ENCODE measurements at regions not wholly inside any gene's neighbourhood (a gene's known extent, or its start where the extent isn't known, plus 50 kb on each side); places are given as distances from the start of the nearest gene placed in this dataset.

DNA sequence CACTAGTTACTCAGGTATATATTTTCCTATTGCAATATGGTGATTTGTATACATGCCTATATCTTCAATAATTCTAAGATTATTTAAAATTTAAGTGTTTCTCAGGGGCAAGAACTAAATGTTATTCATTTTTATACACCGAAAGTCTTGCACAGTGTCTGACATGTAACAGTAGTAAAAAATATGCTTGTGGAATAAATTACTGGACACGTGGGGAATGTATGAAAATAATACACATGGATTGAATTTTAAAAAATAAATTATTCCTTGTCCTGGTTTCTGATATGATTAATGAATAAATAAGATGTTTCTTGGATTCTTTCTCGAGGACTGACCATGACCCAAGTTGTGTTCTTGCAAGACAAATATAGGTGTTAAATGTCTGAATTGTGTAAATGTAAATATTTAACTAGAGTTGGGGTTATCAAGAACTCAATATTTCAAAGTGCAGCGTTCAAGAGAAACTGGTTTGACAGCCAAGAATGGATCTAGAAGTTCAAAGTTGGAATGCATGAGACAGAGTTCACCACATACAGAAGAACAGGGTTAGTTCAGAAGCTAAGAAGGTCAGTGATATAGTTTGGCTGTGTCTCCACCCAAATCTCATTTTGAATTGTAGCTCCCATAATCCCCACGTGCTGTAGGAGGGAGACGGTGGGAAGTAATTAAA lies 142.1 kb upstream of the SPAG17 start:
- H3K4me1 ChIP-seq = peaks cover 0 to 4% (median 0%) of the 10 kb centered on the region in 4 donors
- no peaks in the 10 kb centered on the region for H3K27me3 ChIP-seq
- no peaks in the 10 kb centered on the region for H3K36me3 ChIP-seq
- no peak for DNase-seq
- H3K27ac ChIP-seq = peak overlapping the region in 1 of 4 donors; percentile 35
- H3K4me3 ChIP-seq = no peak overlapping the region
- H3K9me3 ChIP-seq = no peaks in the 10 kb centered on the region
- TF ChIP-seq, protein P1, sequence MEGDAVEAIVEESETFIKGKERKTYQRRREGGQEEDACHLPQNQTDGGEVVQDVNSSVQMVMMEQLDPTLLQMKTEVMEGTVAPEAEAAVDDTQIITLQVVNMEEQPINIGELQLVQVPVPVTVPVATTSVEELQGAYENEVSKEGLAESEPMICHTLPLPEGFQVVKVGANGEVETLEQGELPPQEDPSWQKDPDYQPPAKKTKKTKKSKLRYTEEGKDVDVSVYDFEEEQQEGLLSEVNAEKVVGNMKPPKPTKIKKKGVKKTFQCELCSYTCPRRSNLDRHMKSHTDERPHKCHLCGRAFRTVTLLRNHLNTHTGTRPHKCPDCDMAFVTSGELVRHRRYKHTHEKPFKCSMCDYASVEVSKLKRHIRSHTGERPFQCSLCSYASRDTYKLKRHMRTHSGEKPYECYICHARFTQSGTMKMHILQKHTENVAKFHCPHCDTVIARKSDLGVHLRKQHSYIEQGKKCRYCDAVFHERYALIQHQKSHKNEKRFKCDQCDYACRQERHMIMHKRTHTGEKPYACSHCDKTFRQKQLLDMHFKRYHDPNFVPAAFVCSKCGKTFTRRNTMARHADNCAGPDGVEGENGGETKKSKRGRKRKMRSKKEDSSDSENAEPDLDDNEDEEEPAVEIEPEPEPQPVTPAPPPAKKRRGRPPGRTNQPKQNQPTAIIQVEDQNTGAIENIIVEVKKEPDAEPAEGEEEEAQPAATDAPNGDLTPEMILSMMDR (IDR thresholded peaks at IDR 0.05) = no peak
- TF ChIP-seq POLR2A (IDR thresholded peaks at IDR 0.05) = no peak

DNA sequence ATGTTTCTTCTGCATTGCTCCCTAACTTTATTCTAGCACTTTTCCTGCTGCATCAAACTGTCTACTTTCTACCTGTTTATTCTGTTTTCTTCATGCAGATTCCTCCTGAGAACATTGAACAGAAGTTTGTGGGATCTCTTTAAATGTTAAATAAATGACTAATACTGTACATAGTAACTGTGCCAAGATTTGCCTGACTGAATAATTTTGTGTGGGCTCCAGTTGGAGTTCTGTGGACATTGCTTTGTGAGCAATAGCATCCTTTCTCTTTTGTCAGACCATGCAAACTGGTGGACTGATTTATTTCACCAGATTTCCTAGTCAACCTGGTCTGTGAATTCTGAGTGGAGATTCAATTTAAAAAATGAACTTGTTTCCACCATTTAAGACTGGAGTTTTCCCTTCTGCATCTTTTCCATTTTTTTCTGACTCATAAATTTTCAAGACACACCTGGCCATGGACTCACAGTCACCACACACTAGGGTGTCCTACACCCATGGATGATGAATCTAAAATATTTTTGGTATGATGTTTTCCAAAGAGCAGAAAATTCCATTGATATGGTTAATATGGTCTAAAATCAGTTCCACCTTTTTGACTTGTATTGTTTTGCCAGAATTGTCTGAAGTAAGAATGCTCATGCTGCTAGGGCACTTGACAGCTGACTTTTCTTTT lies 140.7 kb upstream of the SPAG17 start:
- Histone ChIP-seq H3K4me3 (no peak overlapping the region), H3K36me3 (no peaks in the 10 kb centered on the region), H3K27ac (no peak overlapping the region), H3K27me3 (no peaks in the 10 kb centered on the region), H3K9me3 (no peaks in the 10 kb centered on the region), H3K4me1 (peaks cover 0 to 9% (median 0%) of the 10 kb centered on the region in 4 donors)
- no peak for TF ChIP-seq POLR2A (IDR thresholded peaks at IDR 0.05)
- TF ChIP-seq, protein P1 (IDR thresholded peaks at IDR 0.05) = no peak
- DNase-seq = no peak

DNA sequence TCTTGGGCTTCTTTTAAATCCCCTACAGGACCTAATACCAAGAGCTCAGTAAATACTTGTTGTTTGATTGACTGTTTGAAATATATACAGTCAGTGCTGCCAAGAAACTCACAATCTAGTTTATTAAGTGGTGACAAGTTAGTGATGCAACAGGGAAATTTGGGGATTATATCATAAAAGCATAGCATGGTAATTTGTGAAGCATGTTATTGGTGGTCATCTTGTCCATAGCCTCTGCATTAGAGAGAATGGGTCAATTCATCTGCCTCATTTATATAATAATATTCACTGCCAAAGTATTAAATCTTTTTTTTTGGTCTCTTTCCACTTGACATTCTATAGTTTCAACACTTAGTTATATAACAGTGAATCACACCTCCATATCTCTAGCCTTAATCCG lies 138.2 kb upstream of the SPAG17 start:
- no peaks in the 10 kb centered on the region for H3K27me3 ChIP-seq
- H3K36me3 ChIP-seq = no peaks in the 10 kb centered on the region
- H3K27ac ChIP-seq = no peak overlapping the region
- H3K4me3 ChIP-seq = no peak overlapping the region
- H3K9me3 ChIP-seq = no peaks in the 10 kb centered on the region
- DNase-seq = no peak
- peaks cover 0 to 9% (median 0%) of the 10 kb centered on the region in 4 donors for H3K4me1 ChIP-seq
- no peak for TF ChIP-seq POLR2A (IDR thresholded peaks at IDR 0.05)
- TF ChIP-seq, protein P1 (IDR thresholded peaks at IDR 0.05) = no peak

DNA sequence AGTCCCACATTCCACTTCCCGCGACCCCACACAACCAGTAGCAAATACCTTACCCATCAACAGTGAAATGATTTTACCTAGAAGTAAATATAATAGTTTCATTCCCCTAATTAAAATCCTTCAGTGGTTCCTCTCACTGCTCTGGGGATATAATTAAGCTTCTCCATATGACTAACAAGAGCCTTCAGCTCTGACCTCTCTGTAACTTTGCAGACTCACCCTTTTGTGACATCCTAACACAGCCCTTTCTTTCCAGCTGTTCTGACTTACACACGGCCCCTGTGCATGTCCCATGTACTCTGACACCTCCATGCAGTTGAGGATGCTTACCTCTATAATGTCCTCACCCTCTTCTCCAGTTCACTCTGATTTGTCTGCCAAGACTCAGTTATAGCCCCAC lies 137.3 kb upstream of the SPAG17 start:
- no peaks in the 10 kb centered on the region for H3K27me3 ChIP-seq
- H3K9me3 ChIP-seq = no peaks in the 10 kb centered on the region
- H3K36me3 ChIP-seq = no peaks in the 10 kb centered on the region
- peaks cover 0 to 9% (median 0%) of the 10 kb centered on the region in 4 donors for H3K4me1 ChIP-seq
- TF ChIP-seq, protein P1 (IDR thresholded peaks at IDR 0.05) = no peak
- no peak for TF ChIP-seq POLR2A (IDR thresholded peaks at IDR 0.05)
- H3K27ac ChIP-seq = peak overlapping the region in 1 of 4 donors; percentile 25
- no peak overlapping the region for H3K4me3 ChIP-seq
- DNase-seq = no peak

DNA sequence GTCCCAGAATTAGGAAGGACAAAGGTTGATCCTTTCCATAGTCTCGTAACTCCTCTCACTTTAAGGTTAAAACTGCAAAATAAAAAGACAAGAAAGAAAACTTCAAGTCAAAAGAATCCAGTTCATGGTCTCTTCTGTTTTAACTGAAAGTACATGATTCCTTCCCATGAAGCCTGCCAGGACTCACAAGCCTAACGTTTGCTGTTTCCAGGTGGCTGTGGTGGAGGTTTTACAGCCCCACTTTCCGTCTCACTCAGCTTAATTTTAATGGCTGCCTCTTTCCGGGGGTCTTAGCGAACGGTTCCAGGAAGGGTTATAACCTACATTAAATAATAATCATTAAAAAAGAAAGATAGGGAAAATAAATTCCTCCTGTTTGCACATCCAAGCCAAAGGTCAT lies 136.8 kb upstream of the SPAG17 start:
- peaks cover 0 to 9% (median 0%) of the 10 kb centered on the region in 4 donors for H3K4me1 ChIP-seq
- no peaks in the 10 kb centered on the region for H3K36me3 ChIP-seq
- DNase-seq = no peak
- no peak overlapping the region for H3K4me3 ChIP-seq
- no peaks in the 10 kb centered on the region for H3K9me3 ChIP-seq
- H3K27me3 ChIP-seq = no peaks in the 10 kb centered on the region
- TF ChIP-seq, protein P1 (IDR thresholded peaks at IDR 0.05) = no peak
- TF ChIP-seq POLR2A (IDR thresholded peaks at IDR 0.05) = no peak
- H3K27ac ChIP-seq = peak overlapping the region in 1 of 4 donors; percentile 25
